HG02763 (cell line): ENCODE measurements at regions not wholly inside any gene's neighbourhood (a gene's known extent, or its start where the extent isn't known, plus 50 kb on each side); places are given as distances from the start of the nearest gene placed in this dataset.

Experiments
- ATAC-seq: cut with Tn5 transposase; IDR thresholded peaks from one replicate; pipeline ENCODE4 v1.9.1; 2021; ENCODE audit warnings: mild to moderate bottlenecking, moderate library complexity; ENCODE audit not compliant: unreplicated experiment

- no peak for ATAC-seq
Measured at GRCh38 chr2:349390-349789, 61.5 kb upstream of the ALKAL2 start.

- no peak for ATAC-seq
Measured at GRCh38 chr2:348361-348916, 60.5 kb upstream of the ALKAL2 start.

GRCh38 chr2:344811-345210 is 56.9 kb upstream of the ALKAL2 start:
- no peak for ATAC-seq

GRCh38 chr2:343355-343754 is 55.5 kb upstream of the ALKAL2 start:
- ATAC-seq: no peak

- ATAC-seq: no peak
Measured at GRCh38 chr2:341912-342311, 54.0 kb upstream of the ALKAL2 start.

- ATAC-seq: no peak
Measured at GRCh38 chr2:341017-341542, 53.2 kb upstream of the ALKAL2 start.
